ENCODE measurements at regions not wholly inside any gene's neighbourhood (a gene's known extent, or its start where the extent isn't known, plus 50 kb on each side); places are given as distances from the start of the nearest gene placed in this dataset.
"Not testable (repeated sequence)": the region's sequence is repeated elsewhere in the genome, so short reads cannot be mapped to it uniquely, and the experiment has no call there.

DNA sequence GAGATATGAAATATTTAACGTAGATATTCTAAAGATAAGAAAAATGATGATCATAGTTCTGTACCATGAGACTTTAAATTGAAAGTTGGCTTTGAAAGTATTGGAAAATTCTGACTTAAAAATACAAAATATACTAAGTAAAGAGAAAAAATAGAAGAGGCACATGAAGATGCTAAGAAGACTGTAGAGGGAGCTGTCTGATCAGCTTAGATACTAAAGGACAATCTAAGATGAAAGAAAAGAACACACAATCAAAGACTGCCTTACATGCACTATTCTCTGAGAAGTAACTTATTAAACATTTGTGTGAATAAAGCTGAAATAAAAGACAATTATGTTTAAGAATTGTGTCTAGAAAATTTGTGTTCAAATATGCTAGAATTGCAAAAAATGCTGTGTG lies 55.1 kb downstream of the RBMXL2 start:
- Histone ChIP-seq H3K36me3 (ENCODE audit: insufficient read depth, low read length, poor library complexity, severe bottlenecking) (no peaks in the 10 kb centered on the region), H3K4me1 (ENCODE audit: insufficient read depth, low read length, poor library complexity, severe bottlenecking) (no peaks in the 10 kb centered on the region), H3K27ac (ENCODE audit: low read depth, low read length, poor library complexity, severe bottlenecking) (no peak overlapping the region), H3K27me3 (replicated peaks; ENCODE audit: insufficient read depth, low read depth, low read length, poor library complexity) (peaks cover 4% of the 10 kb centered on the region), H3K4me3 (ENCODE audit: low read depth, low read length, poor library complexity, severe bottlenecking) (no peak overlapping the region), H3K9me3 (ENCODE audit: low read depth, low read length, poor library complexity, severe bottlenecking) (no peaks in the 10 kb centered on the region)
- ChIA-PET CTCF (interaction anchor here (0.6 kb wide), 1 partner anchor 46 kb away, joined by 3 read pairs; no protein-coding TSS in a partner anchor), POLR2A (ENCODE audit: low non-redundant PET) (no interaction called here)
- TF ChIP-seq, protein P1, sequence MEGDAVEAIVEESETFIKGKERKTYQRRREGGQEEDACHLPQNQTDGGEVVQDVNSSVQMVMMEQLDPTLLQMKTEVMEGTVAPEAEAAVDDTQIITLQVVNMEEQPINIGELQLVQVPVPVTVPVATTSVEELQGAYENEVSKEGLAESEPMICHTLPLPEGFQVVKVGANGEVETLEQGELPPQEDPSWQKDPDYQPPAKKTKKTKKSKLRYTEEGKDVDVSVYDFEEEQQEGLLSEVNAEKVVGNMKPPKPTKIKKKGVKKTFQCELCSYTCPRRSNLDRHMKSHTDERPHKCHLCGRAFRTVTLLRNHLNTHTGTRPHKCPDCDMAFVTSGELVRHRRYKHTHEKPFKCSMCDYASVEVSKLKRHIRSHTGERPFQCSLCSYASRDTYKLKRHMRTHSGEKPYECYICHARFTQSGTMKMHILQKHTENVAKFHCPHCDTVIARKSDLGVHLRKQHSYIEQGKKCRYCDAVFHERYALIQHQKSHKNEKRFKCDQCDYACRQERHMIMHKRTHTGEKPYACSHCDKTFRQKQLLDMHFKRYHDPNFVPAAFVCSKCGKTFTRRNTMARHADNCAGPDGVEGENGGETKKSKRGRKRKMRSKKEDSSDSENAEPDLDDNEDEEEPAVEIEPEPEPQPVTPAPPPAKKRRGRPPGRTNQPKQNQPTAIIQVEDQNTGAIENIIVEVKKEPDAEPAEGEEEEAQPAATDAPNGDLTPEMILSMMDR (conservative IDR thresholded peaks at IDR 0.05; ENCODE audit: low read depth, low read length) = peak; percentile 43
- TF ChIP-seq EZH2 (IDR thresholded peaks at IDR 0.05; ENCODE audit: borderline replicate concordance, low read depth, low read length, poor library complexity, severe bottlenecking) = no peak
- BruUV-seq (replicated peaks) = no TSS peak
- intact Hi-C loops (cut with micrococcal nuclease; ENCODE audit: unreplicated experiment) = no loop called here
- DNase-seq (ENCODE audit: low spot score) = peak; percentile 8

DNA sequence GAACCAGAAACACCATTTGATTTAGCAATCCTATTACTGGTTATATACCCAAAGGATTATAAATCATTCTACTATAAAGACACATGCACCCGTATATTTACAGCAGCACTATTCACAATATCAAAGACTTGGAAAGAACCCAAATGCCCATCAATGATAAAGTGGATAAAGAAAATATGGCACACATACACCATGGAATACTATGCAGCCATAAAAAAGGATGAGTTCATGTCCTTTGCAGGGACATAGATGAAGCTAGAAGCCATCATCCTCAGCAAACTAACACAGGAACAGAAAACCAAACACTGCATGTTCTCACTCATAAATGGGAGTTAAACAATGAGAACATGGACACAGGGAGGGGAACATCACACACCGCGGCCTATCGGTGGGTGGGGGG lies 61.3 kb downstream of the RBMXL2 start:
- H3K4me3 ChIP-seq (ENCODE audit: low read depth, low read length, poor library complexity, severe bottlenecking); H3K27ac ChIP-seq (ENCODE audit: low read depth, low read length, poor library complexity, severe bottlenecking); intact Hi-C loops (cut with micrococcal nuclease; ENCODE audit: unreplicated experiment); H3K4me1 ChIP-seq (ENCODE audit: insufficient read depth, low read length, poor library complexity, severe bottlenecking); CTCF ChIA-PET; H3K36me3 ChIP-seq (ENCODE audit: insufficient read depth, low read length, poor library complexity, severe bottlenecking); POLR2A ChIA-PET (ENCODE audit: low non-redundant PET); BruUV-seq (replicated peaks); H3K9me3 ChIP-seq (ENCODE audit: low read depth, low read length, poor library complexity, severe bottlenecking); DNase-seq (ENCODE audit: low spot score); H3K27me3 ChIP-seq (replicated peaks; ENCODE audit: insufficient read depth, low read depth, low read length, poor library complexity): not testable (repeated sequence)

DNA sequence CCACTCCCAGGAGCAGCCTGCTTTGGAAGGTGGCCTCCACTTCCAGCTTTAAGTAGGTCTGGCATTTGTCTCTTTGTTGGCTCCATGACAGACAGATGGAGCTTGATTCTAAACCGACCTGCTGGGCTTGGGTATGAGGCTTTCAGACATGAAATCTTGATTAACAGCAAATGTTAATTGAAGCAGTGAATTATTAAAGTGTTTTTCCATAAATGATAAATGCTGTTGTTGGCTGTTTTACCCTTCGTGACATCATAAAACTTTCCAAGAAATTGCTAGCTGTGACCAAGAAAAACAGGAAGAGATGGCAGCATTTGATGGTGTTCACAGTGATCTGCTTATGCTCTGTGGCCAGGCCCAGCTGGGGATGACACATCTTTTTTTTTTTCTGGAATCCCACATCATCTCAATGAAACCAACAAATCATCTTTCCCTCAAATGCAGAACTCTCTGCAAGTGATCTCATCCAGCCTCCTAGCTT lies 66.1 kb downstream of the RBMXL2 start:
- CTCF ChIA-PET = no interaction called here
- Histone ChIP-seq H3K9me3 (ENCODE audit: low read depth, low read length, poor library complexity, severe bottlenecking) (no peaks in the 10 kb centered on the region), H3K27ac (ENCODE audit: low read depth, low read length, poor library complexity, severe bottlenecking) (no peak overlapping the region), H3K27me3 (replicated peaks; ENCODE audit: insufficient read depth, low read depth, low read length, poor library complexity) (no peaks in the 10 kb centered on the region), H3K4me3 (ENCODE audit: low read depth, low read length, poor library complexity, severe bottlenecking) (no peak overlapping the region), H3K36me3 (ENCODE audit: insufficient read depth, low read length, poor library complexity, severe bottlenecking) (no peaks in the 10 kb centered on the region), H3K4me1 (ENCODE audit: insufficient read depth, low read length, poor library complexity, severe bottlenecking) (no peaks in the 10 kb centered on the region)
- intact Hi-C loops (cut with micrococcal nuclease; ENCODE audit: unreplicated experiment) = no loop called here
- POLR2A ChIA-PET (ENCODE audit: low non-redundant PET) = no interaction called here
- no peak for TF ChIP-seq EZH2 (IDR thresholded peaks at IDR 0.05; ENCODE audit: borderline replicate concordance, low read depth, low read length, poor library complexity, severe bottlenecking)
- TF ChIP-seq, protein P1 (conservative IDR thresholded peaks at IDR 0.05; ENCODE audit: low read depth, low read length) = no peak
- no peak for DNase-seq (ENCODE audit: low spot score)
- BruUV-seq (replicated peaks) = no TSS peak

DNA sequence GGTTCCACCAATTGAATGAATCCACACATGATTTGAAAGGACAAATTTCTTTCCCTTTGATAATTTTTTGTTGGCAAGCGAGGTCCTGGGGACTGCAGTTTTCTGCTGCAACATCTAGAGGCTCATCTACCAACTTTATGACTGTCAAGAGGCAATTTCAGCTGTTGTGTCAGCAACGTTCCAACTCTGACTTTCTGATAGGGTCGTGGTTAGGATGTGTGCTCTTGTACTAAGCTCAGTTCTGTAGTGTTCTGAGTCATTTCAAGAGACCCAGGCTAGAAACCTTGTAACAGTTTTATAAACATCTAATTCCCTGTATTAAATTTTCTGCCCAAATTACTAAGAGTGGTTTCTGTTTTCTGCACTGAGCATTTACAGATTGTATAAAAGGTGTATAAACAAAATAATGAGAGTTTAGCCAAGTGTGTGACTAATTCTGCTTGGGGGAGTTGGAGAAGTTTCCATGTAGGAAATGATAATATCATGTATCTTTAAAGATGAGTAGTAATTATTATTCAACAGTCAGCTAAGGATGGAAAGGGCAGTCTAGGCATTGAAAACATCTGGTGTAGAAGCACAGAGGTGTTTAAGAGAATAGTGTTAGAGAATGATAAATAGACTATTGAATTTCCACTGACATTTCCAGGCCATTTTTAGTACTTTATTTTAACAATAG lies 72.2 kb downstream of the RBMXL2 start:
- Histone ChIP-seq H3K4me1 (ENCODE audit: insufficient read depth, low read length, poor library complexity, severe bottlenecking) (no peaks in the 10 kb centered on the region), H3K36me3 (ENCODE audit: insufficient read depth, low read length, poor library complexity, severe bottlenecking) (no peaks in the 10 kb centered on the region), H3K27ac (ENCODE audit: low read depth, low read length, poor library complexity, severe bottlenecking) (no peak overlapping the region), H3K9me3 (ENCODE audit: low read depth, low read length, poor library complexity, severe bottlenecking) (no peaks in the 10 kb centered on the region), H3K4me3 (ENCODE audit: low read depth, low read length, poor library complexity, severe bottlenecking) (no peak overlapping the region), H3K27me3 (replicated peaks; ENCODE audit: insufficient read depth, low read depth, low read length, poor library complexity) (no peaks in the 10 kb centered on the region)
- no peak for TF ChIP-seq EZH2 (IDR thresholded peaks at IDR 0.05; ENCODE audit: borderline replicate concordance, low read depth, low read length, poor library complexity, severe bottlenecking)
- TF ChIP-seq, protein P1 (conservative IDR thresholded peaks at IDR 0.05; ENCODE audit: low read depth, low read length) = no peak
- no peak for DNase-seq (ENCODE audit: low spot score)
- BruUV-seq (replicated peaks) = no TSS peak
- intact Hi-C loops (cut with micrococcal nuclease; ENCODE audit: unreplicated experiment) = no loop called here
- CTCF ChIA-PET = no interaction called here
- POLR2A ChIA-PET (ENCODE audit: low non-redundant PET) = no interaction called here
